Neural progenitor cell (in vitro differentiated cells): ENCODE measurements at regions not wholly inside any gene's neighbourhood (a gene's known extent, or its start where the extent isn't known, plus 50 kb on each side); places are given as distances from the start of the nearest gene placed in this dataset.

Source experiments
- EZH2 ChIP-seq: fragments of 200-600 bp; sonication (generic); IDR thresholded peaks from 2 replicates; pipeline ENCODE4 v1.6.1; 2017; ENCODE audit warnings: antibody characterized with exemption, mild to moderate bottlenecking, moderate library complexity
- EZH2phosphoT487 ChIP-seq: fragments of 200-600 bp; sonication (generic); IDR thresholded peaks from 2 replicates; pipeline ENCODE4 v1.6.1; 2017; ENCODE audit warnings: antibody characterized with exemption
- TF ChIP-seq, protein P1 (sequence below): fragments of 200-600 bp; sonication (generic); IDR thresholded peaks from 2 replicates; pipeline ENCODE4 v1.5.1; 2017; ENCODE audit warnings: antibody characterized with exemption, mild to moderate bottlenecking

DNA sequence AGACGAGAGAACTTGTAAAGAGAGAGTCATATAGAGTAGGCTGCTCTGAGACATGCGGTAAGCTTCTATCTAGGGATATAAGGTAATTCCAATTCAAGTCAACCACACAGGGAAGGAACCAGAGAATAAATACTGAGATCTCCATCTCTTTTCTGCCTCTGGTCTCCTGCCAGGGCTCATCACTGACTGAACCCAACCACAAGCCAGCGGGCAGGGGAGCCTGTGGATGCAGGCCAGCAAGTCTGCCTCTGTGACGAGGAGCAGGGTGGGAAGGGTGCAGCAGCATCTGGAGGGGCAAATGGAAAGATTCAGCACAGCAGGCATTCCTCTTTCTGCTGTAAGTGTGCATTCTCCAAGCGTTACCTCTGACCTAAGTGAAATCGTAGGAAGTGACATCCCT lies 82.2 kb downstream of the ICOS start:
- TF ChIP-seq, protein P1, sequence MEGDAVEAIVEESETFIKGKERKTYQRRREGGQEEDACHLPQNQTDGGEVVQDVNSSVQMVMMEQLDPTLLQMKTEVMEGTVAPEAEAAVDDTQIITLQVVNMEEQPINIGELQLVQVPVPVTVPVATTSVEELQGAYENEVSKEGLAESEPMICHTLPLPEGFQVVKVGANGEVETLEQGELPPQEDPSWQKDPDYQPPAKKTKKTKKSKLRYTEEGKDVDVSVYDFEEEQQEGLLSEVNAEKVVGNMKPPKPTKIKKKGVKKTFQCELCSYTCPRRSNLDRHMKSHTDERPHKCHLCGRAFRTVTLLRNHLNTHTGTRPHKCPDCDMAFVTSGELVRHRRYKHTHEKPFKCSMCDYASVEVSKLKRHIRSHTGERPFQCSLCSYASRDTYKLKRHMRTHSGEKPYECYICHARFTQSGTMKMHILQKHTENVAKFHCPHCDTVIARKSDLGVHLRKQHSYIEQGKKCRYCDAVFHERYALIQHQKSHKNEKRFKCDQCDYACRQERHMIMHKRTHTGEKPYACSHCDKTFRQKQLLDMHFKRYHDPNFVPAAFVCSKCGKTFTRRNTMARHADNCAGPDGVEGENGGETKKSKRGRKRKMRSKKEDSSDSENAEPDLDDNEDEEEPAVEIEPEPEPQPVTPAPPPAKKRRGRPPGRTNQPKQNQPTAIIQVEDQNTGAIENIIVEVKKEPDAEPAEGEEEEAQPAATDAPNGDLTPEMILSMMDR, result no peak
- TF ChIP-seq EZH2, result no peak
- no peak for TF ChIP-seq EZH2phosphoT487
